ENCODE measurements at regions not wholly inside any gene's neighbourhood (a gene's known extent, or its start where the extent isn't known, plus 50 kb on each side); places are given as distances from the start of the nearest gene placed in this dataset.
"Not testable (repeated sequence)": the region's sequence is repeated elsewhere in the genome, so short reads cannot be mapped to it uniquely, and the experiment has no call there.

DNA sequence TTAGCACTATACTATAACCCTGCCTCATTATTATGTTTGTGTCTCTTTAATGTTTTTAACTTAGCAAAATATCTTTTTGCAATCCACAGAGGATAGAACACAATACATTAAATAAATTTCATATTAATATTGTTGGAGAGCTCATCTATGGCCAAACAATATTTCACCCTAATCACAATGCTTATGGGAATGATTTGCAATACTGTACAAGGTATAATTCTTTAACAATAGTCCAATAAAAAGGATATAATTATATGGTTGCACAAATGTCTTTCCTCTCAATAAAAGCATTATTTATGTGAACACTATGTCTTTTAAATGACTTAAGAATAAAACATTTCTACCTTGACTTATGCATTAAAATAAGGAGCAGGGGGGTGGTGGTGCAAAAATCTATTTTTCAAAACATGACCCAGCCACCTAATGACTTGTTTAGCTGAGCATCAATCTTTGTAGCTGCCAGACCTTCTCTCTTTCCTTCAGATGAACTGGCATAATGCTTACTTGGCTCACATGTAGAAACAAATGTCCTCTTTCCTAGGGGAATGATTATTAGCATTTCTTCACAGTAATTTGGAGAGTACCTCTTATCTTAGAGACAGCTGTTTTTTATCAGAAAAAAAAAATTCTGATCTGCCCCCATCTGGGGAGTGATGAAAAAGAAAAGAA lies 1933.6 kb upstream of the LRRTM1 start:
- DNase-seq (ENCODE audit: low spot score in 2 of 2) (no peak), ATAC-seq (no peak)
- H3K9me3 Mint-ChIP-seq = peaks cover 14 to 29% of the 10 kb centered on the region in 2 donors
- no peak overlapping the region for H3K27ac Mint-ChIP-seq
- peaks cover 0 to 11% of the 10 kb centered on the region in 2 donors for H3K36me3 Mint-ChIP-seq

DNA sequence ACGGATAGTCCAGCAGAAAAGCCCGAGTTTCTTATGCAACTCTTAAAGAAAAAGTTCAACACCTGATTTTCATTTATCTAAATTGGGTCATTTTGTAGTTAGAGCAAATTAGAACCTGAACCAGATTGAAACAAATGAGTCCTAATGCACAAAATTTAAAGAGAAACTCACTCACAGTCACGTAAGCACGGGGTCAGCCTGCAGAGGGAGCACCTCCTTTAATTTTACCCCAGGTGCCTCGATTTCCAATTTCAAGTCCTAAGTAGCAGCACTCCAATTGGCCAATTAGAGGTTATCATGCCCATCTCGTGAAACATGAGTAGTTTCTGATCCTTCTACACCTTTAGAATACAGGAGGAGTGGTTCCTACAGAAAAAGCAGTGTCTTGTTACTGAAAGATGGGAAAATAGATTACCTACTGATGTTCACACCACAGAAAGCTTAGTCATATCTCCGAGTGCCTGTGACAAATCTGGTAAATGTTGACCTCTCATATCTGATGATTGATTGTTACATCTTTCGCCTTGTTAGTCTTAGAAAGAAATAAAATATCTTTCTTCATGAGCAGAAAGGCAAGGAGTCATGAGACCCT lies 1929.8 kb upstream of the LRRTM1 start:
- H3K36me3 Mint-ChIP-seq = no peaks in the 10 kb centered on the region
- no peak overlapping the region for H3K27ac Mint-ChIP-seq
- no peak for ATAC-seq
- H3K9me3 Mint-ChIP-seq = peaks cover 6 to 7% of the 10 kb centered on the region in 2 donors
- DNase-seq (ENCODE audit: low spot score in 2 of 2) = no peak

DNA sequence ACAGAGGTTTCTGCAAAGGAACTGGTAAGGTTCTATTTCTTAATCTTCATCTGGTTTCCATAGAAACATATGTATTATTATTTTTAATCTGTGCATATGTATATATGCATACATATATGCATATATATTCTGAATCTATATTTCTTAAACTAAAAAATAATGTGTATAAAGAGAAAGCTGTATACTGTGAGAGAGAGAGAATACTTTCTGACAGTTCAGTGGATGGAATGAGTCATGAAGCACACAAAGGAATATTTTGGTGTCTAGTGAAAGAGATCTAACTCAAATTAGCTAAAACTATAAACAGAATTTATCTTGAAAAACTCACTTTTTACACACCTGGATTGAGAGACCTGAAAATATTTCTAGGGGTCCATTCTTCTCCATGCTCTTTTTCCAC lies 1929.3 kb upstream of the LRRTM1 start:
- ATAC-seq = no peak
- no peak for DNase-seq (ENCODE audit: low spot score in 2 of 2)
- no peak overlapping the region for H3K27ac Mint-ChIP-seq
- H3K9me3 Mint-ChIP-seq = peaks cover 3 to 8% of the 10 kb centered on the region in 2 donors
- H3K36me3 Mint-ChIP-seq = no peaks in the 10 kb centered on the region

DNA sequence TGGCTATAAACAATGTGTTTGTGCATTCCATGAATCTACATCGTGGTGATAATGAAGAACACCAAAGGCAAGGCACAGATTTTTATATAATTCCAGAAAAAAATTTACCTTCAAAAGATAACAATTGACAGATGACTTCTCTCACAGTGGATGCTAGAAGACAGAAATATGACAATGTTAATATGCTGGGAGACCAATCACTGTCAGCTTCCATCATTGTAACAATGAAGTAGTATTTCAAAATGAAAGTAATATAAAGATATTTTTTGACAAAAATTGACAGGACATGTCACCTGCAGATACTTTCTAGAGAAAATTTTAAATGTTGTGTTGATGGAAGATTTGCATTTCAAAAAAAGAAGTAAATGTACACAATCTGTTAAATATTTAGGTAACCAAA lies 1925.9 kb upstream of the LRRTM1 start:
- no peak for ATAC-seq
- Mint-ChIP-seq H3K9me3 (peaks cover 0 to 8% of the 10 kb centered on the region in 2 donors), H3K27ac (no peak overlapping the region), H3K36me3 (no peaks in the 10 kb centered on the region)
- no peak for DNase-seq (ENCODE audit: low spot score in 2 of 2)

DNA sequence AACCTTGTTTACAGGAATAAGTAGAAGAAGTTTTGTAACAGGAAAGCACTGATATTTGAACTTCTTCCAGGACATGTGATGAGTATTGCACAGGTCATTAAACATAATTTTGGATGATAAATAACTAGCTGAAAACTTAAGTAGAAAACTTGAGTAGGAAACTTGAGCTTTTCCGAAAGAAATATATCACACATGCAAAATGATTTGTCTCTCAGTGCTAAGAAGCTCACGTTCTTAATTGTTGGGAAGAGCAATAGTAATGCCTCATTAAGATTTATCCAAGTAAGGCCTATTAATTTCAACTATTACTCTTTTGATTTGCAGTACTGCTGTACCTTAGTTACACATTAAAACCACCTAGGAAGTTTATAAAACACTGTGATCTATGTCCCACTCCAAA lies 1921.9 kb upstream of the LRRTM1 start:
- no peak overlapping the region for H3K27ac Mint-ChIP-seq
- peaks cover 6 to 8% of the 10 kb centered on the region in 2 donors for H3K9me3 Mint-ChIP-seq
- H3K36me3 Mint-ChIP-seq = peaks cover 0 to 5% of the 10 kb centered on the region in 2 donors
- no peak for DNase-seq (ENCODE audit: low spot score in 2 of 2)
- ATAC-seq = no peak

DNA sequence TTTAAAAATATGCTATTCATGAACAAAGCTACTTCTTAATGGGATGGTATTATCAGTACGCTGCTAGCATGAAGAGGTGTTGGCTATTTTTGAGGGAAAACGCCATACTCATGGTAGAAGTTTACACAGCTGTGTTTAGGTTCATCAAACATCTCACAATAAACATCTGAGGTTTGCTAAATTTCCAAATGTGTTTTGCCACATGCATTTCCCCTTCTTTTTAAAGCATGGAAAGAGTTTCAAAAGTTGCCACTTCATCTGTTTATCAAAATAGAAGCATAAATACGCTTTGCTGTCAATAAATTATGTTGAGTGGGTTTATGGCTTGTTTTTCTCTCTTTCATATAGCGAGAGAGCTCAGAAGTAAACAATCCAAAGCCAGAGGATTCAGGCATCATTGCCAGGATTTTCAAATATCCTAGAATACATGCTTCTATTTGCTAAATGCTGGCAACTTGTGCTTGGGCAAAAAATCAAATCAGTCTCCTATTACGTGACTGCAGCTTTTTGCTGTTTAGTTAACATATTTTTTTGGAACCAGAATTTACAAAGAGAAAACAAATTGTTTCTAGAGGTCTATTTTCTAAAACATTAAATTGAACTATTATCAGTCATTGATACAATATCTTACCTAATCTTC lies 1919.9 kb upstream of the LRRTM1 start:
- no peak overlapping the region for H3K27ac Mint-ChIP-seq
- peaks cover 4 to 6% of the 10 kb centered on the region in 2 donors for H3K9me3 Mint-ChIP-seq
- H3K36me3 Mint-ChIP-seq = peaks cover 0 to 5% of the 10 kb centered on the region in 2 donors
- DNase-seq (ENCODE audit: low spot score in 2 of 2) (no peak), ATAC-seq (no peak)

DNA sequence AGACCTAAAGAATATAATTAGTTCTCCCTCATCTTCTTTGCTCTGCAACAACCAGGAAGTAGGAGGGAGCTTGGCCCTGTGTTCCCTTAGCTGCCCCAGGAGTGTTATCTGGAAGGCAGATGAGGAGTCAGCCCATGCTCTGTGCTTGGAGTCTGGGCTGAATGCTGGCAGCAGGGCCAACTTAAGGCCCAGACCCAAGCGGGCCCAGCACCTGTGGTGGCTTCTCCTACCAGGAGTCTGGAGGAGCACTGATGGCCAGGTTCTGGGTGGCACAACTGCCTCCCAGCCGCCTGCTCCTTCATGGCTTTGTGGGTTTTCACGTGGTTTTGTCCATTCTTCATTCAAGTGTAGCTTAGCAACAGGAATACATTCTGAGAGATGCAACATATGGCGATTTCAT lies 1910.7 kb upstream of the LRRTM1 start:
- Mint-ChIP-seq H3K27ac (no peak overlapping the region), H3K36me3 (peaks cover 0 to 13% of the 10 kb centered on the region in 2 donors), H3K9me3 (peaks cover 11 to 21% of the 10 kb centered on the region in 2 donors)
- DNase-seq (ENCODE audit: low spot score in 2 of 2) = no peak
- ATAC-seq = no peak

DNA sequence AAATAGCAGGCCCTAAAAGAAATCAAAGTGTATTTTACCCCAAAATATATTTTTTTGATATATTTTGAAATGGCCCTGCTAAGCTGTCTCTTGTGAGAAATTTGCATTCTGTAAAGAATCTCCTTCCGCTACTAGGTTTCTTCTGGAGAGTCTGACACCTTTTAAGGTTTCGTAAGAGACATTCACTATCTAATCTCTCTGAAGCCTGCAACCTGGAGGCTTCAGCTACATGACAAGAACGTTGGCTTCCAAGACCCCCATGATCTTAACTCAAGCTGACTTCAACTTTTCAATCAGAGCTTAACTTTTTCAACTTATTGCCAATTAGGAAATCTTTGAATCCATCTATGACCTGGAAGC lies 1894.9 kb upstream of the LRRTM1 start:
- Mint-ChIP-seq H3K9me3 (peaks cover 17 to 19% of the 10 kb centered on the region in 2 donors), H3K36me3 (no peaks in the 10 kb centered on the region), H3K27ac (no peak overlapping the region)
- no peak for DNase-seq (ENCODE audit: low spot score in 2 of 2)
- ATAC-seq = no peak

DNA sequence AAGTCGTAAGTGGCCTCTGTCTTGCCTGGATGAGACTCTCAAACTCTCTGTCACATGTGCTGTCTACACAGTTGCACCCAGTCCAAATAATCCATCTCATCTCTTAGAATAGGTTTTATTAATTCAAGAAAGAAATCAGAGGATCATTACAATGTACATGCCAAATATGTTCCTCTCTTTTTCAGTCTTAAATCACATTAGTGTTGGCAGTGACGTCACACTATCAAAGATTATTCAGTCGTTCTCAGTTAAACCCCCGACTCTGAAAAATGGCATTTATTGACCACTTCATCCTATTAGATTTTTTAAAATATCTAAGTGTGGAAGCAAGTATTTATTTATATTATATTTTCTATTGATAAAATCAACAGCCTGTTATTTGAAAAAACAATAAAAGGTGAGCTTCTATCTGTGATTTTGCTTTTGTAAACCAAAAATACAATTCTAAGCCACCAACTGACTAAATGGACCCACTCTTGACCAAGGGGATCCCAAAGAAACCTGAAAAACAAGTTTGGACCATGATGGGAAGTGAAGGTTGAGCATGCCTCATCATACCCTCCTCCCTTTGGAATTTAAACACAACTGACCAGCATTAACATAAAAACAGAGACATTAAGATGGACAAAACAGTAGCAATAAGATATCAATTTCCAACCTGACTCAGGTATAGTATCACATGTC lies 1894.4 kb upstream of the LRRTM1 start:
- no peak for ATAC-seq
- Mint-ChIP-seq H3K9me3 (peaks cover 17 to 18% of the 10 kb centered on the region in 2 donors), H3K27ac (no peak overlapping the region), H3K36me3 (no peaks in the 10 kb centered on the region)
- DNase-seq (ENCODE audit: low spot score in 2 of 2) = no peak

DNA sequence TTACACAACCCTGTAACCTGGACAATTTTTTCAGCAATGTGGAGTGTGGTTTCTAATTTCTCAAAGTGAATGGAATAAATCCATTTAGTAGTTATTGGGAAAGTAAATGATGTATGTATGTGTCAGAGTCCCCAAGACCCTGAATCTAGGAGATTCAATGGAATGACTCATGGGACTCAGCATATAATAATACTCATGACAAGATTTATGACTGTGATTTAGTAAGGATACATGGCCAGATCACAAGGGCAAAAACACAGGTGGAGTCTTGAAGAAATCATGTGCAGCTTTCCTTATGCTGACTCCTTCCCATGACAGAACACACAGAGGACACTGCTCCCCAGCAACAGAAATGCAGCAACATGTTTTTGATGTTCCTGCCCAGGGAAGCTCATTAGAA lies 1877.7 kb upstream of the LRRTM1 start:
- H3K27ac Mint-ChIP-seq = no peak overlapping the region
- ATAC-seq (no peak), DNase-seq (ENCODE audit: low spot score in 2 of 2) (no peak)
- peaks cover 7 to 12% of the 10 kb centered on the region in 2 donors for H3K9me3 Mint-ChIP-seq
- no peaks in the 10 kb centered on the region for H3K36me3 Mint-ChIP-seq

DNA sequence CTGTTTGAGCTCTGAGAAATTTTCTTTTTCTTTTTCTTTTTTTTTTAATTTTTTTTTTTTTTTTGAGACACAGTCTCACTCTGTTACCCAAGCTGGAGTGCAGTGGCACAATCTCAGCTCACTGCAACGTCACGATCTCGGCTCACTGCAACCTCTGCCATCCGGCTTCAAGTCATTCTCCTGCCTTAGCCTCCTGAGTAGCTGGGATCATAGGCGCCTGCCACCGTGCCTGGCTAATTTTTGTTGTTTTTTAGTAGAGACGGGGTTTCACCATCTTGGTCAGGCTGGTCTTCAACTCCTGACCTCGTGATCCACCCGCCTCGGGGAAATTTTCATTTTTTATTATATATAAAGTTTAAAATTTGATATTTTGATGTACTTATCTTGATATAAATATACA lies 1870.7 kb upstream of the LRRTM1 start:
- not testable (repeated sequence) for H3K27ac Mint-ChIP-seq; H3K36me3 Mint-ChIP-seq; ATAC-seq; DNase-seq (ENCODE audit: low spot score in 2 of 2)
- H3K9me3 Mint-ChIP-seq = peaks cover 13 to 16% of the 10 kb centered on the region in 2 donors

DNA sequence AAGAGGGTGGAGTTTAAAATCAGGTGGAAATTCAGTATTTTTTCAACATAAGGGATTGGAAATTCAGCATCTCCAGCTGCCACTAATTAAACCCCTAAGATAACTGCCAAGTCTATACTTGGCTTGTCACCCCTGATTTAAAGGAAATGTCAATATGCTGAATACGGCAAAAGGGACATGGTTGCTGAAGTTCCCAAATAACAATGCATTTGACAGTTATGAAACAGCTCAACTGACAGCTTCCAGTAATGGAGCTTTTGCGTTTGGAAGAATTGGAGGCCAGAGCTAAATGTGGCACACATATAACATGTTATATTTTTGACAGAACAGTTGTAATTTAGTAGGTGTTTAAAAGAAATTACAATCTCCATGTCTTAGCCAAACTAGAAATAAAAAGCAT lies 1867.9 kb upstream of the LRRTM1 start:
- no peak for ATAC-seq
- Mint-ChIP-seq H3K9me3 (peaks cover 13% of the 10 kb centered on the region in 2 donors), H3K36me3 (peaks cover 0 to 4% of the 10 kb centered on the region in 2 donors), H3K27ac (no peak overlapping the region)
- no peak for DNase-seq (ENCODE audit: low spot score in 2 of 2)

DNA sequence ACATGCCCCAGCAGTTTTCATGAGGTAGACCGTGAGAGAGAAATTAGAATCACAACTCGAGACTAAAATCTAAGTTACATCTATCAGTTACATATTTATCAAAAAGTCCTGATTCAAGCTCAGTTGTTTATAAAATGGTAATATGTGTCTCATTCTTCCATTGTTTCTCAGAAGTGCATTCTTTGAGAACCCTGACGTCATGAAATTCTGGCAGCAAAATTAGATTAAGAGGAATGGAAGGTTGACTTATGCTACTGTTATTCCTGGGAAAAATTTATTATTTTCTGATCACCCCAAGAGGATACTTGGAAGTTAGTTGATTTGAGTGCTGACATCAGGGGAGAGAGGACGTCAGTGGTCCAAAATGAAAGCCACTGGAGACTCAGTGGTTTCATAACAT lies 1864.8 kb upstream of the LRRTM1 start:
- Mint-ChIP-seq H3K36me3 (no peaks in the 10 kb centered on the region), H3K9me3 (peaks cover 10 to 13% of the 10 kb centered on the region in 2 donors), H3K27ac (no peak overlapping the region)
- no peak for ATAC-seq
- DNase-seq (ENCODE audit: low spot score in 2 of 2) = no peak

DNA sequence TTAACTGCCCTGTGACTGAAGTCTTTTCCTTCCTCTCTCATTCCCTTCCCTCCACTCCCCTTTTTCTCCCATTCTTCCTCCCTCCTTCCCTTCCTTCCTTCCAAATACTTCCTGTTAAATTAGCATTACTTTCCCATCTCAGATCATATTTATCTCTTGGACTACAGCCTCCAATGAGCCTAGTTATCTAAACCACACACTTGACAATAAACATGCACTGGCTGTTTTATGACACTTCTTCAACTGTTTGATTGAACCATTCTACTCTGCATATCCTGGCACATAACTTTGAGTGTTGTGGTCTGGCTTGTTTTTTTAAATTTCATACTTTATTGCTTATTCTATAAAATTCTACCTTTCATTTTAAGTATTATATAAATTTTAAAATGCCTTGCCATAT lies 1860.8 kb upstream of the LRRTM1 start:
- Mint-ChIP-seq H3K9me3 (peaks cover 5 to 10% of the 10 kb centered on the region in 2 donors), H3K36me3 (no peaks in the 10 kb centered on the region), H3K27ac (no peak overlapping the region)
- no peak for ATAC-seq
- no peak for DNase-seq (ENCODE audit: low spot score in 2 of 2)

DNA sequence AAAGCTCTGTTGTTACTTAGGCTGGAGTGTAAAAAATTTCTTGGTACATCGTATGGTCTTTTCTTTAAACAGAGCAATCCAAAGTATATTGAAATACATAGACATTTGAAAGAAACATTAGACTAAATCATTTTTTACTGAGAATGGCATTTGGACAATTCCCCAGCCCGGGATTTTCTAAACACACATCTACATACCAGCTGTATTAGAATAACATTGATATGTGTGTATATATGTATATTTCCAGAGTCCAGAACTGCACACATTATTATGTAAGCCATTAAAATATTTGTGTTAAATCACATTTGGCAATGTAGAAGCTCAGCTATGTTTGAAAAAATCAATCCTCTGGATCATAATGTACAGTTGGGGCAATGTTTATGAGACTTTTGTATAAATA lies 1853.6 kb upstream of the LRRTM1 start:
- Mint-ChIP-seq H3K27ac (no peak overlapping the region), H3K36me3 (no peaks in the 10 kb centered on the region), H3K9me3 (peaks cover 0 to 9% of the 10 kb centered on the region in 2 donors)
- no peak for ATAC-seq
- DNase-seq (ENCODE audit: low spot score in 2 of 2) = no peak

DNA sequence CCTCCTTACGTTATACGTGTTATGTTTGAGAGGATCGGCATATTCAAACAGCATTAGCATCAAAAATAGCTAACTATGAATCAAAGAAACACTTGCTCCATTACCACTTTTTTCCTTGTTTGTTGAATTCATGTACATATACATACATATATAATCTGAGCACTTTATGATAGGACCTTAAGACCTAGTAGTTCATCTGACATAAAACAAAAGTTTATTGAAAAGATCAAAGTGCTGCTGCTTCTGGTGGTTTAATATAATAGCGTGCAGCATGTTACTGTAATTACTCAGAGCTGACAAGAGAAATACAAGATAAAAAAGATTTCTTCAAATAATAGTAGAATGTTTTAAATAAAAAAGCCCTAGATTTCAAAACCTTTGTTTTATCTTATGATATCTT lies 1850.9 kb upstream of the LRRTM1 start:
- no peak for ATAC-seq
- DNase-seq (ENCODE audit: low spot score in 2 of 2) = no peak
- Mint-ChIP-seq H3K9me3 (peaks cover 11 to 17% of the 10 kb centered on the region in 2 donors), H3K36me3 (no peaks in the 10 kb centered on the region), H3K27ac (no peak overlapping the region)

DNA sequence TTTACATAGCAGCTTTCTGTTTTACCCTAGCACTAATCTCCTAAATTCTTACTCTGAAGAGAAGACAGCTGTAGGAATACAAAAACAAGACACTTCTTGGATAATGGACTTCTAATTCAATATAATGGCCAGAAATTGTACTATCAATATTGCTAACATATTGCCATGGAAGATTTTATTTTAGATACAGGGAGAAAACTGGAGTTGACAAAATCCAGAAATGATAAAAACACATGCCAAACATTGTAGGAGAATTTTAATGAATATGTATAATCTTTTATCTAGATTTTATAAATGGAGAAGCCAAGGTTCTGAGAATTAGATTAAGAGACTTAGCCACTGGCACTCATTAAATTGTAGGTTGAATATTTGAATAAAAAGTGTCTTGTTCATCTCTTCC lies 1838.8 kb upstream of the LRRTM1 start:
- no peak overlapping the region for H3K27ac Mint-ChIP-seq
- peaks cover 17 to 23% of the 10 kb centered on the region in 2 donors for H3K9me3 Mint-ChIP-seq
- H3K36me3 Mint-ChIP-seq = peaks cover 0 to 5% of the 10 kb centered on the region in 2 donors
- DNase-seq (ENCODE audit: low spot score in 2 of 2) (no peak), ATAC-seq (no peak)

Data from activated naive CD4-positive, alpha-beta T cell treated with anti-CD3 and anti-CD28 coated beads, Interleukin-2, amount 50 U/mL, for 72 hours (primary cell).